ENCODE measurements at regions not wholly inside any gene's neighbourhood (a gene's known extent, or its start where the extent isn't known, plus 50 kb on each side); places are given as distances from the start of the nearest gene placed in this dataset.

DNA sequence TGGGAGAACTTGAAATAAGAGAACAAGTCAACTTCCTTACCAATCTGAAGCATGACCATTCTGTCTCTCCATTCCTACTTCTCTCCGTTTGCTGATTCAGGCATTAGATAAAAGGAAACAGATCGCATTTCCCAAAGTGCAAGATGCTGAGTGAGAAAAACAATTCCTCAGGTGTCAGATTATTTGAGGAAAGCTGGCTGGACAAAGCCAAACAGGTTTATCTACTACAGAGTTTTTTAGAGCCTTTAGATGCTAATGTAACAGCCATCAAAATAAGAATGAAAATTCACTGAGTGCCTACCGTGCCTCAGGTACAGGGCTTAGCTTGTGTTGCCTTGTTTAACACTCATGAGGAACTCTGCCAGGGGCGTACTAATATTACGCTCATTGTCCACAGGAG, 135.9 kb upstream of the MBL2 start:
- TF ChIP-seq, protein P1, sequence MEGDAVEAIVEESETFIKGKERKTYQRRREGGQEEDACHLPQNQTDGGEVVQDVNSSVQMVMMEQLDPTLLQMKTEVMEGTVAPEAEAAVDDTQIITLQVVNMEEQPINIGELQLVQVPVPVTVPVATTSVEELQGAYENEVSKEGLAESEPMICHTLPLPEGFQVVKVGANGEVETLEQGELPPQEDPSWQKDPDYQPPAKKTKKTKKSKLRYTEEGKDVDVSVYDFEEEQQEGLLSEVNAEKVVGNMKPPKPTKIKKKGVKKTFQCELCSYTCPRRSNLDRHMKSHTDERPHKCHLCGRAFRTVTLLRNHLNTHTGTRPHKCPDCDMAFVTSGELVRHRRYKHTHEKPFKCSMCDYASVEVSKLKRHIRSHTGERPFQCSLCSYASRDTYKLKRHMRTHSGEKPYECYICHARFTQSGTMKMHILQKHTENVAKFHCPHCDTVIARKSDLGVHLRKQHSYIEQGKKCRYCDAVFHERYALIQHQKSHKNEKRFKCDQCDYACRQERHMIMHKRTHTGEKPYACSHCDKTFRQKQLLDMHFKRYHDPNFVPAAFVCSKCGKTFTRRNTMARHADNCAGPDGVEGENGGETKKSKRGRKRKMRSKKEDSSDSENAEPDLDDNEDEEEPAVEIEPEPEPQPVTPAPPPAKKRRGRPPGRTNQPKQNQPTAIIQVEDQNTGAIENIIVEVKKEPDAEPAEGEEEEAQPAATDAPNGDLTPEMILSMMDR (IDR thresholded peaks at IDR 0.05; ENCODE audit: low read length), result no peak
- TF ChIP-seq EZH2 (IDR thresholded peaks at IDR 0.05; ENCODE audit: borderline replicate concordance, low read length), result no peak

All from OCI-LY1 (cell line).